ENCODE measurements at regions not wholly inside any gene's neighbourhood (a gene's known extent, or its start where the extent isn't known, plus 50 kb on each side); places are given as distances from the start of the nearest gene placed in this dataset.

DNA sequence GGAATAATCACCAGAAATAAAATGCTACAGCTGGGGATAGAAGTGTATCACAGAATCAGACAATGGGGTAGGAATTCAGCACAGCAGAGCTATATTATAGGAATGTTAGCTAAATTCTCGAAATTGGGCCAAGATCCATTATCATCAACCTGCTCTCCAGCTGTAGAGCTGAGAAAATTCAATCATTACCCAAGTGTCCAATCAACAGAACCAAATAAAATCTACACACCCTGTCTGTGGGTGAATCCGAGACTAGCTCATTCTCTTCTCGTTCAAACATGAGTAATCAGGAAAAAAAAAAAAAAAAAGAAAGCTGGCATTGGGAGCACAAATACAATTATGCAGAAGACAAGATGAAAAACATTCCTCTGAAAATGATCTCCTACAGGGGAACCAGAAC is 119.2 kb downstream of the CDC7 start:
- Histone ChIP-seq H3K4me1 (ENCODE audit: control insufficient read depth in 5 of 5, insufficient read depth in 5 of 5, low read length in 5 of 5) (peaks cover 0 to 17% (median 6%) of the 10 kb centered on the region in 5 donors), H3K4me3 (ENCODE audit: low read depth in 1 of 5, low read length in 5 of 5) (no peak overlapping the region), H3K9ac (ENCODE audit: low read length in 5 of 5) (no peak overlapping the region), H3K27me3 (ENCODE audit: control insufficient read depth in 5 of 5, insufficient read depth in 4 of 5, low read length in 5 of 5) (no peaks in the 10 kb centered on the region), H3K9me3 (ENCODE audit: control insufficient read depth in 5 of 5, low read length in 5 of 5) (no peaks in the 10 kb centered on the region), H3K27ac (ENCODE audit: low read depth, low read length) (no peak overlapping the region), H3K36me3 (ENCODE audit: control insufficient read depth in 5 of 5, insufficient read depth in 5 of 5, low read length in 5 of 5) (no peaks in the 10 kb centered on the region)

DNA sequence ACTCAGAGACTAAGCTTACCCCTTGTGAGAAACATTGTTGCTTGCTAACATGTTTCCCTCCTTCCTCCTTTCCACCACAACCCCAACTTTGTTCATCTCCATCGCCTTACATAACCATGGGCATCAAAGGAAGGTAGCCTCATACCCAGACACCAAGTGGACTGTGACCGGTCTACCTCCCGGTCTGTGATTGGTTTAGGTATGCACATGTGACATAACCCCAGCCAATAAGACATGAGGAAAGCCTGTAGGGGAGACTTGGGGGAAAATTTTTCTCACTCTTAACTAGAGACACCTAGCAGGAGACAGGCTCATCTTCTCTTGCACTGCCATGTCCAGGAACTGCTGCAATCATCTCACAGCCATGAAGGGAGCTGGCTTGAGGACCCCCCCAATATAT is 120.7 kb downstream of the CDC7 start:
- Histone ChIP-seq H3K4me3 (ENCODE audit: low read depth in 1 of 5, low read length in 5 of 5) (no peak overlapping the region), H3K27ac (ENCODE audit: low read depth, low read length) (no peak overlapping the region), H3K27me3 (ENCODE audit: control insufficient read depth in 5 of 5, insufficient read depth in 4 of 5, low read length in 5 of 5) (no peaks in the 10 kb centered on the region), H3K9me3 (ENCODE audit: control insufficient read depth in 5 of 5, low read length in 5 of 5) (no peaks in the 10 kb centered on the region), H3K4me1 (ENCODE audit: control insufficient read depth in 5 of 5, insufficient read depth in 5 of 5, low read length in 5 of 5) (peaks cover 0 to 22% (median 6%) of the 10 kb centered on the region in 5 donors), H3K36me3 (ENCODE audit: control insufficient read depth in 5 of 5, insufficient read depth in 5 of 5, low read length in 5 of 5) (no peaks in the 10 kb centered on the region), H3K9ac (ENCODE audit: low read length in 5 of 5) (no peak overlapping the region)

DNA sequence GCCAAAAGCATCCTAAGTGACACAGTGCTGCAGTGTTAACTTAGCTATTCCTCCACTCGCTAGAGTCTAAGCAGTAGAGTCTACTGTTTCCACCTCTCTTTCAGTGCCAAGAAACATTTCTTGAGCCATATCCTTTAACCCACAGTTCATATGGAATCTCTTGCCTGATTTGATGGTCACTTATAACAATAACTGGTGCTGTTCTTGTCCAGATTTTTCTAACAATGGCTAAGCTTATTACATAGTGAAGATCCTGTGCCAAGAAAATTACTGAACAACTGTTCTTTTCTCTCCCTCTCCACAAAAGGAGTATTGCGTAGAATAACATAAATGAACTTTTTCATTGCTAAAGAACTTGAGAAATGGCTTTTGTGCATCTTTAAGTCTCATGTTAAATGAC is 121.3 kb downstream of the CDC7 start:
- Histone ChIP-seq H3K36me3 (ENCODE audit: control insufficient read depth in 5 of 5, insufficient read depth in 5 of 5, low read length in 5 of 5) (no peaks in the 10 kb centered on the region), H3K4me3 (ENCODE audit: low read depth in 1 of 5, low read length in 5 of 5) (no peak overlapping the region), H3K9ac (ENCODE audit: low read length in 5 of 5) (no peak overlapping the region), H3K9me3 (ENCODE audit: control insufficient read depth in 5 of 5, low read length in 5 of 5) (no peaks in the 10 kb centered on the region), H3K27ac (ENCODE audit: low read depth, low read length) (no peak overlapping the region), H3K27me3 (ENCODE audit: control insufficient read depth in 5 of 5, insufficient read depth in 4 of 5, low read length in 5 of 5) (no peaks in the 10 kb centered on the region), H3K4me1 (ENCODE audit: control insufficient read depth in 5 of 5, insufficient read depth in 5 of 5, low read length in 5 of 5) (peaks cover 0 to 22% (median 6%) of the 10 kb centered on the region in 5 donors)

DNA sequence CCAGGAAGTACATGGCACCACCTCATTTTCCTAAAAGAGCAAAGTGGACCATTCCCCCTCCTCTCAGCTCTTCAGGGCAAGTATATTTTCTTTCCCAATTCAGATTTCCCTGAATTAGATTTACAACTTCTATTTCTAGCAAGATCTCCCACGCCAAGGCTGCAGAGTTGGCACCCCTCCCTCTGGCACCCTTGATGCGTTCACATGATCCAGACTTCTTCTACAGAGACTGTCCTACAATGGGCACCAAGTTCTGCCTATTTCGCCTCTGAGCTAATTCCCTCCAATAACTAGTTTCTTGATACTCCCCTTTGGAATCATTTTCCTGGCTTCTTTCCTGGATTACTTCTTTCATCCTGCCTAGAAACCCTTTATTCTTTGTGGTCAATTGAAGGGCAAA is 122.0 kb downstream of the CDC7 start:
- Histone ChIP-seq H3K4me3 (ENCODE audit: low read depth in 1 of 5, low read length in 5 of 5) (no peak overlapping the region), H3K27ac (ENCODE audit: low read depth, low read length) (no peak overlapping the region)

DNA sequence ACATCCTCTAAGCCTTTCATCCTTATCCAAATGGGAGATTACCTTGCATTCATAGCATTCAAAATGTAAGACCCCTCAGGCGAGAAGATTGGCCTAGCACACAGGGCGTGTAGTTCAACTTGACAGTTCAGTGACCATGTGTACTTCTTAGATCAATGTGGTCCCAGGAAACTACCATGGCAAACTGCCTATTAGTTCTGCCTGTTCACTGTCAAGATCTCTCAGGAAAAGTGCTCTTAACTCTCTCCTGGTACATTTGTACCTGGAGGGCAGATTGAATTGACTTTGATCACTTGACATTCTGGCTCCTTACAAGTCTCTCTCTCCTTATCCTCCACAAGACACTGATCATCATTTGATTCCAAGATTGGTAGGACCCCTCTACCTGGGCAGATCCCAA is 122.4 kb downstream of the CDC7 start:
- no peak overlapping the region for H3K27ac ChIP-seq (ENCODE audit: low read depth, low read length)
- H3K4me1 ChIP-seq (ENCODE audit: control insufficient read depth in 5 of 5, insufficient read depth in 5 of 5, low read length in 5 of 5): peaks cover 0 to 22% (median 3%) of the 10 kb centered on the region in 5 donors
- no peak overlapping the region for H3K4me3 ChIP-seq (ENCODE audit: low read depth in 1 of 5, low read length in 5 of 5)
- no peaks in the 10 kb centered on the region for H3K9me3 ChIP-seq (ENCODE audit: control insufficient read depth in 5 of 5, low read length in 5 of 5)
- no peaks in the 10 kb centered on the region for H3K27me3 ChIP-seq (ENCODE audit: control insufficient read depth in 5 of 5, insufficient read depth in 4 of 5, low read length in 5 of 5)
- no peak overlapping the region for H3K9ac ChIP-seq (ENCODE audit: low read length in 5 of 5)
- H3K36me3 ChIP-seq (ENCODE audit: control insufficient read depth in 5 of 5, insufficient read depth in 5 of 5, low read length in 5 of 5): no peaks in the 10 kb centered on the region

More for the DNA sequence above, 122.0 kb downstream of the CDC7 start:
- Histone ChIP-seq H3K4me1 (ENCODE audit: control insufficient read depth in 5 of 5, insufficient read depth in 5 of 5, low read length in 5 of 5) (peaks cover 0 to 22% (median 6%) of the 10 kb centered on the region in 5 donors), H3K9me3 (ENCODE audit: control insufficient read depth in 5 of 5, low read length in 5 of 5) (no peaks in the 10 kb centered on the region), H3K9ac (ENCODE audit: low read length in 5 of 5) (no peak overlapping the region), H3K27me3 (ENCODE audit: control insufficient read depth in 5 of 5, insufficient read depth in 4 of 5, low read length in 5 of 5) (no peaks in the 10 kb centered on the region), H3K36me3 (ENCODE audit: control insufficient read depth in 5 of 5, insufficient read depth in 5 of 5, low read length in 5 of 5) (no peaks in the 10 kb centered on the region)

DNA sequence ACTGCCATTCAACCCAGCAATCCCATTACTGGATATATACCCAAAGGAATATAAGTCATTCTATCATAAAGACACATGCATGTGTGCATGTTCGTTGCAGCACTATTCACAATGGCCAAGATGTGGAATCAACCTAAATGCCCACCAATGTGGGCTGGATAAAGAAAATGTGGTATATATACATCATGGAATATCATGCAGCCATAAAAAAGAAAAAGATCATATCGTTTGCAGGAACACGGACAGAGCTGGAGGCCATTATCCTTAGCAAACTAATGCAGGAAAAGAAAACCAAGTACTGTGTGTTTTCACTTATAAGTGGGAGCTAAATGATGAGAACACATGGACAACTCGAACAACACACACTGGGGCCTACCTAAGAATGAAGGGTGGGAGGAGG is 123.7 kb downstream of the CDC7 start:
- Histone ChIP-seq H3K4me1 (ENCODE audit: control insufficient read depth in 5 of 5, insufficient read depth in 5 of 5, low read length in 5 of 5) (peaks cover 0 to 22% (median 0%) of the 10 kb centered on the region in 5 donors), H3K36me3 (ENCODE audit: control insufficient read depth in 5 of 5, insufficient read depth in 5 of 5, low read length in 5 of 5) (no peaks in the 10 kb centered on the region), H3K27ac (ENCODE audit: low read depth, low read length) (no peak overlapping the region)

More for the DNA sequence above, 123.7 kb downstream of the CDC7 start:
- H3K27me3 ChIP-seq (ENCODE audit: control insufficient read depth in 5 of 5, insufficient read depth in 4 of 5, low read length in 5 of 5): no peaks in the 10 kb centered on the region
- no peak overlapping the region for H3K9ac ChIP-seq (ENCODE audit: low read length in 5 of 5)
- H3K4me3 ChIP-seq (ENCODE audit: low read depth in 1 of 5, low read length in 5 of 5): no peak overlapping the region
- no peaks in the 10 kb centered on the region for H3K9me3 ChIP-seq (ENCODE audit: control insufficient read depth in 5 of 5, low read length in 5 of 5)

Measured in subcutaneous abdominal adipose tissue (tissue), 5 donors.